ENCODE measurements at regions not wholly inside any gene's neighbourhood (a gene's known extent, or its start where the extent isn't known, plus 50 kb on each side); places are given as distances from the start of the nearest gene placed in this dataset.

DNA sequence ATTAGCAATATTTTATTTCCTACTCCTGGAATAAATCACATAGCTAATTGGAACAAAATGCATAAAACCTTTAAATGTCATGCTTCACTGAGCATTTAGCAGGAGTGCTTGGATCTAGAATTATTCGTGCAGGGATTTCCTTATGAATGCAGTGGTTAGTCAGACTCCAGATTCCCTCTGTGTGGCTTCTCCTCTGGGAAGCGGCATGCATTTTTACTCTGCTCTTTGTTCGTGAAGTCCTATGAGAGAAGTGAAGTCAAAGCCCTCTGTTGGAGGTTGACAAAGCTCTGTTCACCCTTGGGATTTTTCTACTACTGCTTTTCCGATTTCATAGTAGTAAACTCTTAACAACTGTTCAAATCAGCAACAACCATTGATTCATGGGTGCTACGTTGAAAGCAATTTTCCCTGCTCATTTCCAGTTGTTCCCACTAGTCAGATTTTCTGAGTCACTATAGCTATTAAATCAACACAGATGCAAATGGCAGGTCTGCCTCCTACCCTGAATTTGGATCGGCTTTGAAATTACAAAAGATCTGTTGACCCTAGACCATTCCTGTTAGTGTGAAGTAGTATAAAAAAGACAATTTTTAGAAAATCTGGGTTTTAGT is 461.7 kb downstream of the STK39 start:
- intact Hi-C loops (cut with micrococcal nuclease; ENCODE audit: unreplicated experiment) (no loop called here), in situ Hi-C loops (cut with HindIII; ENCODE audit: low pct_unique_long_range_greater_than_20kb, low sequenced_read_pairs) (no loop called here)
- BruUV-seq (replicated peaks), result no TSS peak
- no peak overlapping the region for H3K27ac ChIP-seq (ENCODE audit: low read length)
- POLR2A ChIA-PET, result no interaction called here
- H3K4me1 ChIP-seq (ENCODE audit: control insufficient read depth, insufficient read depth, low read length), result no peaks in the 10 kb centered on the region
- CTCF ChIA-PET, result no interaction called here
- H3K4me3 ChIP-seq (ENCODE audit: low read depth in 2 of 2, low read length in 2 of 2), result no peak overlapping the region
- TF ChIP-seq SIN3A (IDR thresholded peaks at IDR 0.05; ENCODE audit: borderline replicate concordance, insufficient read depth, low read depth, low read length), result no peak
- no peak for TF ChIP-seq POLR2AphosphoS5 (IDR thresholded peaks at IDR 0.05; ENCODE audit: low read depth, low read length)
- TF ChIP-seq, protein P1, sequence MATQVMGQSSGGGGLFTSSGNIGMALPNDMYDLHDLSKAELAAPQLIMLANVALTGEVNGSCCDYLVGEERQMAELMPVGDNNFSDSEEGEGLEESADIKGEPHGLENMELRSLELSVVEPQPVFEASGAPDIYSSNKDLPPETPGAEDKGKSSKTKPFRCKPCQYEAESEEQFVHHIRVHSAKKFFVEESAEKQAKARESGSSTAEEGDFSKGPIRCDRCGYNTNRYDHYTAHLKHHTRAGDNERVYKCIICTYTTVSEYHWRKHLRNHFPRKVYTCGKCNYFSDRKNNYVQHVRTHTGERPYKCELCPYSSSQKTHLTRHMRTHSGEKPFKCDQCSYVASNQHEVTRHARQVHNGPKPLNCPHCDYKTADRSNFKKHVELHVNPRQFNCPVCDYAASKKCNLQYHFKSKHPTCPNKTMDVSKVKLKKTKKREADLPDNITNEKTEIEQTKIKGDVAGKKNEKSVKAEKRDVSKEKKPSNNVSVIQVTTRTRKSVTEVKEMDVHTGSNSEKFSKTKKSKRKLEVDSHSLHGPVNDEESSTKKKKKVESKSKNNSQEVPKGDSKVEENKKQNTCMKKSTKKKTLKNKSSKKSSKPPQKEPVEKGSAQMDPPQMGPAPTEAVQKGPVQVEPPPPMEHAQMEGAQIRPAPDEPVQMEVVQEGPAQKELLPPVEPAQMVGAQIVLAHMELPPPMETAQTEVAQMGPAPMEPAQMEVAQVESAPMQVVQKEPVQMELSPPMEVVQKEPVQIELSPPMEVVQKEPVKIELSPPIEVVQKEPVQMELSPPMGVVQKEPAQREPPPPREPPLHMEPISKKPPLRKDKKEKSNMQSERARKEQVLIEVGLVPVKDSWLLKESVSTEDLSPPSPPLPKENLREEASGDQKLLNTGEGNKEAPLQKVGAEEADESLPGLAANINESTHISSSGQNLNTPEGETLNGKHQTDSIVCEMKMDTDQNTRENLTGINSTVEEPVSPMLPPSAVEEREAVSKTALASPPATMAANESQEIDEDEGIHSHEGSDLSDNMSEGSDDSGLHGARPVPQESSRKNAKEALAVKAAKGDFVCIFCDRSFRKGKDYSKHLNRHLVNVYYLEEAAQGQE (IDR thresholded peaks at IDR 0.05; ENCODE audit: insufficient read depth in 1 of 2, low read depth in 2 of 2, low read length in 1 of 2), result no peak
- no peak for TF ChIP-seq TCF7L2 (IDR thresholded peaks at IDR 0.05; ENCODE audit: low read depth, low read length)
- TF ChIP-seq, protein P2, sequence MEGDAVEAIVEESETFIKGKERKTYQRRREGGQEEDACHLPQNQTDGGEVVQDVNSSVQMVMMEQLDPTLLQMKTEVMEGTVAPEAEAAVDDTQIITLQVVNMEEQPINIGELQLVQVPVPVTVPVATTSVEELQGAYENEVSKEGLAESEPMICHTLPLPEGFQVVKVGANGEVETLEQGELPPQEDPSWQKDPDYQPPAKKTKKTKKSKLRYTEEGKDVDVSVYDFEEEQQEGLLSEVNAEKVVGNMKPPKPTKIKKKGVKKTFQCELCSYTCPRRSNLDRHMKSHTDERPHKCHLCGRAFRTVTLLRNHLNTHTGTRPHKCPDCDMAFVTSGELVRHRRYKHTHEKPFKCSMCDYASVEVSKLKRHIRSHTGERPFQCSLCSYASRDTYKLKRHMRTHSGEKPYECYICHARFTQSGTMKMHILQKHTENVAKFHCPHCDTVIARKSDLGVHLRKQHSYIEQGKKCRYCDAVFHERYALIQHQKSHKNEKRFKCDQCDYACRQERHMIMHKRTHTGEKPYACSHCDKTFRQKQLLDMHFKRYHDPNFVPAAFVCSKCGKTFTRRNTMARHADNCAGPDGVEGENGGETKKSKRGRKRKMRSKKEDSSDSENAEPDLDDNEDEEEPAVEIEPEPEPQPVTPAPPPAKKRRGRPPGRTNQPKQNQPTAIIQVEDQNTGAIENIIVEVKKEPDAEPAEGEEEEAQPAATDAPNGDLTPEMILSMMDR (IDR thresholded peaks at IDR 0.05), result no peak
- H3K9me3 ChIP-seq (ENCODE audit: control insufficient read depth, insufficient read depth, low read depth, low read length), result no peaks in the 10 kb centered on the region
- H3K36me3 ChIP-seq (ENCODE audit: control insufficient read depth, insufficient read depth, low read length), result no peaks in the 10 kb centered on the region
- ATAC-seq (no peak), DNase-seq (ENCODE audit: low read depth, low spot score) (no peak)
- H3K27me3 ChIP-seq (ENCODE audit: control insufficient read depth, insufficient read depth, low read length), result no peaks in the 10 kb centered on the region

- intact Hi-C loops (cut with micrococcal nuclease; ENCODE audit: unreplicated experiment), result no loop called here
- CTCF ChIA-PET, result no interaction called here
These were observed 463.3 kb downstream of the STK39 start for GRCh38 chr2:167784084-167784425.

More at GRCh38 chr2:167784084-167784425, 463.3 kb downstream of the STK39 start:
- Histone ChIP-seq H3K27ac (ENCODE audit: low read length) (no peak overlapping the region), H3K27me3 (ENCODE audit: control insufficient read depth, insufficient read depth, low read length) (no peaks in the 10 kb centered on the region), H3K4me1 (ENCODE audit: control insufficient read depth, insufficient read depth, low read length) (no peaks in the 10 kb centered on the region), H3K36me3 (ENCODE audit: control insufficient read depth, insufficient read depth, low read length) (no peaks in the 10 kb centered on the region), H3K4me3 (ENCODE audit: low read depth in 2 of 2, low read length in 2 of 2) (no peak overlapping the region), H3K9me3 (ENCODE audit: control insufficient read depth, insufficient read depth, low read depth, low read length) (no peaks in the 10 kb centered on the region)
- no peak for ATAC-seq
- in situ Hi-C loops (cut with HindIII; ENCODE audit: low pct_unique_long_range_greater_than_20kb, low sequenced_read_pairs), result no loop called here
- no TSS peak for BruUV-seq (replicated peaks)
- DNase-seq (ENCODE audit: low read depth, low spot score), result no peak
- TF ChIP-seq POLR2AphosphoS5 (IDR thresholded peaks at IDR 0.05; ENCODE audit: low read depth, low read length) (no peak), SIN3A (IDR thresholded peaks at IDR 0.05; ENCODE audit: borderline replicate concordance, insufficient read depth, low read depth, low read length) (no peak), TCF7L2 (IDR thresholded peaks at IDR 0.05; ENCODE audit: low read depth, low read length) (no peak)
- TF ChIP-seq, protein P1 (IDR thresholded peaks at IDR 0.05; ENCODE audit: insufficient read depth in 1 of 2, low read depth in 2 of 2, low read length in 1 of 2), result no peak
- TF ChIP-seq, protein P2 (IDR thresholded peaks at IDR 0.05), result no peak
- POLR2A ChIA-PET, result no interaction called here
